ENCODE measurements at regions not wholly inside any gene's neighbourhood (a gene's known extent, or its start where the extent isn't known, plus 50 kb on each side); places are given as distances from the start of the nearest gene placed in this dataset.
"Not testable (repeated sequence)": the region's sequence is repeated elsewhere in the genome, so short reads cannot be mapped to it uniquely, and the experiment has no call there.

DNA sequence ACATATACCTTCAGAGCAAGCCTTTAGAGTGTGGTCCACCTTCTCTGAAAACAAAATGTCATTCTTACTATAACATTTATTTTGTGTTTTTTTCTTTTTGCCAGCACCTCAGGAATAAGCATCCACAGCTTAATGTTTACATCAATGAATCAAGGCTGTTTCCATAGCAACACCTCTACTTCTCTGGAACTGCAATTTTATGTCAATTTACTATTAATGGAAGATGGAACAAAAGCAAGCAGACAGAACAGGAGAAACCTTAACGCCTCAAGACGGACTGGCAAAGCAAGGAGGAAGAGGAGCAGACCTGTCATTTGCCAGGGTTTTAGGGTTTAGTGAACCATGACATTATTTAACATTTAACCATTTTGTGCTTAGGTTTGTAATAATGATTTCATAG, 63.1 kb downstream of the PRR15 start:
- DNase-seq (no peak), ATAC-seq (no peak)
- no peak for TF ChIP-seq CTCF (IDR thresholded peaks at IDR 0.05)
- H3K9me3 ChIP-seq = no peaks in the 10 kb centered on the region
- intact Hi-C loops (cut with DNase I, micrococcal nuclease) = loop anchor here in 1 of 2 donors (5.0 kb wide), 1 partner anchor 116 kb away; no protein-coding TSS in a partner anchor
- no peak overlapping the region for H3K4me3 ChIP-seq
- no peaks in the 10 kb centered on the region for H3K4me1 ChIP-seq (ENCODE audit: low read depth)
- H3K36me3 ChIP-seq (ENCODE audit: low read depth) = no peaks in the 10 kb centered on the region

GRCh38 chr7:29627631-29628030, 64.0 kb downstream of the PRR15 start:
- no peak for TF ChIP-seq CTCF (IDR thresholded peaks at IDR 0.05)
- Histone ChIP-seq H3K4me1 (ENCODE audit: low read depth) (no peaks in the 10 kb centered on the region), H3K4me3 (no peak overlapping the region), H3K36me3 (ENCODE audit: low read depth) (no peaks in the 10 kb centered on the region), H3K9me3 (no peaks in the 10 kb centered on the region)
- DNase-seq (no peak), ATAC-seq (no peak)
- intact Hi-C loops (cut with DNase I, micrococcal nuclease) = loop anchor here in 1 of 2 donors (5.0 kb wide), 1 partner anchor 115 kb away; no protein-coding TSS in a partner anchor

- ATAC-seq (no peak), DNase-seq (no peak)
- no peak for TF ChIP-seq CTCF (IDR thresholded peaks at IDR 0.05)
- H3K4me1 ChIP-seq (ENCODE audit: low read depth) = no peaks in the 10 kb centered on the region
- intact Hi-C loops (cut with DNase I, micrococcal nuclease) = loop anchor here in 1 of 2 donors (5.0 kb wide), 1 partner anchor 113 kb away; no protein-coding TSS in a partner anchor
- no peaks in the 10 kb centered on the region for H3K9me3 ChIP-seq
- no peak overlapping the region for H3K4me3 ChIP-seq
- H3K36me3 ChIP-seq (ENCODE audit: low read depth) = no peaks in the 10 kb centered on the region
Observed at GRCh38 chr7:29629507-29629906, 65.9 kb downstream of the PRR15 start.

DNA sequence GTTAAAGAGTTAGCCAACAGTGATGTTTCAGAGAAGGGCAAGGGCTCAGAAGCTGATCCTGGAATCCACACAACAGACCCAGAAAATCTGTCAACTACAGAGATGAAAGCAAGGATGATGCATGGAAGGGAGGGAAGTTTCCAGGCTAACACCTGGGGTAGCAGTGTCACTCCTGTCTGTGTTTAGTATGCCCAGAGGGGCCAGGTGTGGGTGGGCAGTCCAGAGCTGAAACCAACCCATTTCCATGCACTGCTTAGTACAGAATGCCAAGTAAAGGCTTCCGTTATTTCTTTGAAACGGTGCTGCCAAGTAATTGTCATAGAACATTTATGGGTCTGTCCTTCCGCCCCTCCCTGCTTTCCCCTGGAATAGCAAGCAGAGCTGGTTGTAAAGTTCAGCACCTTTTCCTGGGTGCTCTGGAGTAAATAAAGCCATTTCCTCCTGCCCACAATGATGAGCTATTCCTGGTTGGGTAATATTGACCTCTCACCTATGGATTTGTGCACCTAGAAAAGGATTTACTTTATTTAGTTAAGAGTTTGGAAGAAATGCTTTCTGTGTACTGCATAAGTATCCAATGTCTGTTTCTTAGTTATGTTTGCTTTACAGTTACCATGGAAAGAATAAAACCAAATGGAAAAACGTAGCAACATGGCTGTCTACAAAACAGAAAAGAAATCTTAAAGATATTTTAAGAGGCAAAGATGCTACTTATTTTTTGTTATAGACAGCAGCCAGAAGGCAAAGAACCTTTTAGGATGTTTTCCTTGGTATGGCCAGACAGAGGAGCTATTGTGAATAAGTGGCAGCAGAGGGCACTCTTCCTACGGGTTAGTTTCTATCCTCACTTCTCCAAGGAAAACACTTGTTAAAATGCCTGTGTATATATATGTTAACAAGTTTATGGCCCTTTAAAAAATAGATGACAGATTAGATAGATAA, 71.7 kb downstream of the PRR15 start:
- H3K4me3 ChIP-seq; H3K9me3 ChIP-seq; intact Hi-C loops (cut with DNase I, micrococcal nuclease); H3K4me1 ChIP-seq (ENCODE audit: low read depth); H3K36me3 ChIP-seq (ENCODE audit: low read depth): not testable (repeated sequence)
- ATAC-seq (peak; percentile 82), DNase-seq (peak in 1 of 3 donors; percentile 54)
- peak; percentile 13 for TF ChIP-seq CTCF (IDR thresholded peaks at IDR 0.05)

DNA sequence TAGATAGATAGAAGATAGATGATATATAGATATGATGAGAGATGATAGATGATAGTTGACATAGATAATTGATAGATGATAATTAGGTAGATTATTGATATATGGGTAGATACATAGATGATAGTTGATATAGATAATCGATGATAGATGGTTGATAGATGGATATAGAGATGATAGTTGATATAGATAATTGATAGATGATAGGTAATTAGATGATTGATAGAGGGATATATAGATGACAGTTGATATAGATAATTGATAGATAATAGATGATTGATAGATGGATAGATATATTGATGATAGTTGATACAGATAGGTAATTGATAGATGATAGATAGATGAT, 72.3 kb downstream of the PRR15 start:
- H3K9me3 ChIP-seq = no peaks in the 10 kb centered on the region
- H3K4me3 ChIP-seq = no peak overlapping the region
- no peak for ATAC-seq
- TF ChIP-seq CTCF (IDR thresholded peaks at IDR 0.05) = no peak
- DNase-seq = no peak
- H3K4me1 ChIP-seq (ENCODE audit: low read depth) = peaks cover 4% of the 10 kb centered on the region
- intact Hi-C loops (cut with DNase I, micrococcal nuclease) = no loop called here
- H3K36me3 ChIP-seq (ENCODE audit: low read depth) = no peaks in the 10 kb centered on the region

All from mucosa of descending colon (tissue), 3 donors.